IPS-NIHi7 (cell line): ENCODE measurements at regions not wholly inside any gene's neighbourhood (a gene's known extent, or its start where the extent isn't known, plus 50 kb on each side); places are given as distances from the start of the nearest gene placed in this dataset.

Experiments
- DNase-seq: peaks from one replicate; pipeline ENCODE4 v3.0.0; 2012; ENCODE audit warnings: mixed read lengths; ENCODE audit errors: extremely low spot score

- no peak for DNase-seq
Observed at GRCh38 chr5:128591598-128592455, 53.8 kb upstream of the FBN2 start.

GRCh38 chr5:128596071-128596470 lies 58.0 kb upstream of the FBN2 start:
- no peak for DNase-seq

GRCh38 chr5:128597156-128597555 lies 59.1 kb upstream of the FBN2 start:
- DNase-seq, result no peak

GRCh38 chr5:128613128-128613527 lies 75.1 kb upstream of the FBN2 start:
- DNase-seq, result no peak

- DNase-seq, result no peak
Observed at GRCh38 chr5:128613766-128614165, 75.7 kb upstream of the FBN2 start.

- DNase-seq, result no peak
Observed at GRCh38 chr5:128615578-128615977, 77.5 kb upstream of the FBN2 start.

GRCh38 chr5:128626536-128627090 lies 88.6 kb upstream of the FBN2 start:
- DNase-seq, result no peak

- DNase-seq, result no peak
Observed at GRCh38 chr5:128627939-128628338, 89.9 kb upstream of the FBN2 start.

GRCh38 chr5:128629157-128629556 lies 91.1 kb upstream of the FBN2 start:
- no peak for DNase-seq

- no peak for DNase-seq
Observed at GRCh38 chr5:128630121-128630520, 92.1 kb upstream of the FBN2 start.

- no peak for DNase-seq
Observed at GRCh38 chr5:128631771-128632170, 93.7 kb upstream of the FBN2 start.

GRCh38 chr5:128632264-128632663 lies 94.2 kb upstream of the FBN2 start:
- DNase-seq, result no peak

GRCh38 chr5:128633901-128634300 lies 95.9 kb upstream of the FBN2 start:
- DNase-seq, result no peak

GRCh38 chr5:128635379-128635778 lies 97.3 kb upstream of the FBN2 start:
- DNase-seq, result no peak

- no peak for DNase-seq
Observed at GRCh38 chr5:128636361-128636760, 98.3 kb upstream of the FBN2 start.

GRCh38 chr5:128637031-128637430 lies 99.0 kb upstream of the FBN2 start:
- no peak for DNase-seq

- DNase-seq, result no peak
Observed at GRCh38 chr5:128641861-128642260, 103.8 kb upstream of the FBN2 start.

GRCh38 chr5:128644863-128645262 lies 106.8 kb upstream of the FBN2 start:
- no peak for DNase-seq

- DNase-seq, result no peak
Observed at GRCh38 chr5:128645581-128645980, 107.5 kb upstream of the FBN2 start.

GRCh38 chr5:128646176-128646575 lies 108.1 kb upstream of the FBN2 start:
- DNase-seq, result no peak

GRCh38 chr5:128649192-128649591 lies 111.1 kb upstream of the FBN2 start:
- no peak for DNase-seq

GRCh38 chr5:128662997-128663396 lies 125.0 kb upstream of the FBN2 start:
- no peak for DNase-seq

GRCh38 chr5:128665747-128666355 lies 127.8 kb upstream of the FBN2 start:
- no peak for DNase-seq
